Hematopoietic multipotent progenitor cell (in vitro differentiated cells): ENCODE measurements at regions not wholly inside any gene's neighbourhood (a gene's known extent, or its start where the extent isn't known, plus 50 kb on each side); places are given as distances from the start of the nearest gene placed in this dataset.

Experiments used
- DNase-seq, 3 donors: peaks; one replicate each; pipeline ENCODE4 v3.0.0-alpha.2; 2011 to 2015; ENCODE audit warnings: low read depth in 2 of 3, low spot score in 2 of 3

- DNase-seq, result peak in 2 of 3 donors; percentile 22 to 81
These were observed 65.0 kb upstream of the SLC2A12 start for GRCh38 chr6:134117409-134117808.

GRCh38 chr6:134115715-134116074, 63.3 kb upstream of the SLC2A12 start:
- no peak for DNase-seq

GRCh38 chr6:134114918-134115714, 62.7 kb upstream of the SLC2A12 start:
- no peak for DNase-seq

GRCh38 chr6:134114489-134114888, 62.1 kb upstream of the SLC2A12 start:
- DNase-seq, result no peak

- no peak for DNase-seq
These were observed 59.3 kb upstream of the SLC2A12 start for GRCh38 chr6:134111726-134112125.

GRCh38 chr6:134111062-134111677, 58.7 kb upstream of the SLC2A12 start:
- DNase-seq, result peak; percentile 31 to 84 (median 62)

GRCh38 chr6:134106702-134107101, 54.3 kb upstream of the SLC2A12 start:
- no peak for DNase-seq

- no peak for DNase-seq
These were observed 53.5 kb upstream of the SLC2A12 start for GRCh38 chr6:134105940-134106339.

- peak in 1 of 3 donors; percentile 31 for DNase-seq
These were observed 50.6 kb upstream of the SLC2A12 start for GRCh38 chr6:134103006-134103405.
